GM12872 (cell line): ENCODE measurements at regions not wholly inside any gene's neighbourhood (a gene's known extent, or its start where the extent isn't known, plus 50 kb on each side); places are given as distances from the start of the nearest gene placed in this dataset.

ENCODE experiments used
- CTCF ChIP-seq: IDR thresholded peaks from 3 replicates; pipeline ENCODE4 v1.5.1; 2011; ENCODE audit warnings: low read depth, mild to moderate bottlenecking, low read length, moderate library complexity; ENCODE audit not compliant: insufficient read depth

DNA sequence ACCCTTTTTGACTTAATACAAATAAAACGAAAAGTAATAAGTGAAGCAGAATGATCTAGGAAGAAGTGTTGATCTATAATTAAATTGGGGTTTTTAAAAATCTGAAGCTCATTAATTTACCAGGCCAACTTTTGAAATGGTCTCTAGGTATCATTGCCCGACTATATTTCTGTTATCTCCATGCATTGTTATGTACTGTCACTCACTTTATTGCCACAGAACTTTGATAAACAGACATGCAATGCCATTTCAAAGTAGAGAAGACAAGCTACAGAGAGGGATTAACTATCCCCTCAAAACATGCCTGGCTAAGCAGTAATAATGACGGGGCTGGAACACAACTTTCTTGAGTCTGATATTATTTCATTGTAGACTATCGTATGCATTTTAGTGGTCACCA lies 147.6 kb upstream of the ITGA4 start:
- no peak for TF ChIP-seq CTCF

DNA sequence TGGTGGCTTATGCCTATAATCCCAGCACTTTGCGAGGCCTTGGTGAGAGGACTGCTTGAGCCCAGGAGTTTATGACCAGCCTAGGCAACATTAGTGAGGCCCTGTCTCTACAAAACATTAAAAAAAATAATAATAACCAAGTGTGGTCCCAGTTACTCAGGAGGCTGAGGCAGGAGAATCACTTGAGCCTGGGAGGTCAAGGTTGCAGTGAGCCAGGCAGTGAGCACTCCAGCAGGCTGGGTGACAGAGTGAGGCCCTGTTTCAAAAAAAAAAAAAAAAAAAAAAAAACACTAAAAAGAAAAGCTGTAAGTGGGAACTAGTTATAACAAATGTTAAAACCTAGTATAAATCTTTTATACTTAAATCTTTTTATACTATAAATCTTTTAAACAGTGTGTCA lies 146.2 kb upstream of the ITGA4 start:
- TF ChIP-seq CTCF = no peak

GRCh38 chr2:181311837-181312236 lies 145.3 kb upstream of the ITGA4 start:
- no peak for TF ChIP-seq CTCF

DNA sequence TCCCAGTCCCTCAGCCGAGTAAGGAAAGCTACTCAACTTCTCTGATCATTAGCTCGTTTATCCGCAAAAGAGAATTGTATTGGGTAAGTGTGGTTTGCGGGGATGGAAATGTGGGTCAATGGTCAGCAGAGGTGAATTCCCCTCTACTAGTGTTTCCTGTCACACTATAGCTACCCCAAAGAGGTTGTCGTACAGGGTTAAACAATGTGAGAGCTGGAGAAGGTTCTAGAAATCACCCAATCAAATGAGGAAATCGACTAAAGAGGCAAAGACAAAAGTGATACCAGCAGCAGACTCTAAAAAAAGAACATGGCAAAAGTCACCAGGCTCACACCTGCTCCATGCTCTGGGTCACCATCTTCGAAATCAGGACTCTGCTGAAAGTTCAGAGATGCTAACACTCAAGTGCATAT lies 144.7 kb upstream of the ITGA4 start:
- no peak for TF ChIP-seq CTCF

- TF ChIP-seq CTCF = no peak
Measured at GRCh38 chr2:181313845-181314244, 143.3 kb upstream of the ITGA4 start.

DNA sequence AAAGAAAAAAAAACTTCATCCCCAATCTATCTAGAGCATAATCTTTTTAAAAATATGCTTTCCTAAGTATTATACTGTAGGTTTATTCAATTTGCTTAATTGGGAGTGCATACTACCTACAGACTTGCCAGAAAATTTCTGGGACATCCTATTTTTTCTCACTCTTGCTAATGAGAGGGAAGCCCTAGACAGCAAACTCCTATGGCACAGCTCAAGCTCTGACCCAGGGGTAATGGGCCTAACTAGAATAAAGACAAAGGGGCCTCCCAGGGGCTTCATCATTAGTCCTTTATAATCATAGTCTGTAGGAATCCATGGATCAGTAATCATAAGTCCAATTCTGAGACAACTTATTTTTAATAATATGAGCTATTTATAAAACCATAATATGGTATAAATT lies 142.6 kb upstream of the ITGA4 start:
- TF ChIP-seq CTCF = no peak

DNA sequence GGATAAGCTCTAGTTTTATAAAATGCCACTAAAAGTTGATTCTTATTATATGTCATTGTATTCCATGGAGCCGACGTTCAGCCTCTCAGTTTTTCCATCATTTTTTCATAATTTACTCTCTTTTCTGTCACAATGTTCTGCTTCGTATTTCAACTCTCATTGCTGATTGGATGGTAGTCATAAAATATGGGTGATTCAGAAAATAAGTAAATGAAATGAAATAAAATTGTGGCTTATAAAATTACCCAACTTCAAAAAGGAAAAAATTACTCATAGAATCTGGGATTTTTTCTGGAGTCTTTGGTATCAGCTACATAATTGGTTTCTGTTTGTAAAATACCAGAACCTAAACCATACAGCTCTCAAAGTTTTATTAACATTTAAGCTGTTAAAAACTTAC lies 139.7 kb upstream of the ITGA4 start:
- no peak for TF ChIP-seq CTCF
